ENCODE measurements at regions not wholly inside any gene's neighbourhood (a gene's known extent, or its start where the extent isn't known, plus 50 kb on each side); places are given as distances from the start of the nearest gene placed in this dataset.

DNA sequence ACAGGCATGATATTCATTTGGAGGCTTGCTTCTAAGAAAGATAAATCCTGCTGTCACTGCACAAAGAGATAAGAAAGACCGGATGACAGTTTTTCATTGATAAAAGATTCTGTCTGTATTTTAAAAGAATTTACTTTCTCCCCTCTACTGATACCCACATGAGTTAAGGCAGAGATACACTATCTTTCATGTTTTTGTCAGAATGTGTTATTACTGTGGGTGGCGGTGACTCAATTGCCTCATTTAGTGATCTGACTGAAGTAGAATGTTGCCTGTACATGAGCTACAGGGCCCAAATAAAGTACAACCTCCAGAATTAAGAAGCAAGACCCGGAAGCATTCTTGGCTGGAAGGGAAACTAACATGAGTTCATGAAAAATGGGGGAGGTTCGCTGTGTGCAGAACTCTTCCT lies 480.0 kb downstream of the SLC4A3 start:
- H3K4me1 ChIP-seq (ENCODE audit: insufficient read depth, low read length), result no peaks in the 10 kb centered on the region
- H3K4me2 ChIP-seq (ENCODE audit: insufficient read depth, insufficient read length, low read length), result no peak overlapping the region
- H2BK20ac ChIP-seq (ENCODE audit: low read depth, low read length, poor library complexity, severe bottlenecking), result no peak overlapping the region
- H4K20me1 ChIP-seq (ENCODE audit: control insufficient read depth, insufficient read depth, insufficient read length), result no peaks in the 10 kb centered on the region
- no peak overlapping the region for H2BK12ac ChIP-seq (ENCODE audit: insufficient read length, low read depth, low read length)
- H2BK120ac ChIP-seq (ENCODE audit: low read depth, low read length, poor library complexity, severe bottlenecking), result no peak overlapping the region
- H3K14ac ChIP-seq (ENCODE audit: insufficient read depth, low read length), result no peak overlapping the region
- no peak overlapping the region for H3K27ac ChIP-seq (ENCODE audit: insufficient read length, low read depth, low read length)
- Mint-ChIP-seq H3K9me3 (no peaks in the 10 kb centered on the region), H3K4me1 (no peaks in the 10 kb centered on the region), H3K27ac (no peak overlapping the region), H3K36me3 (ENCODE audit: insufficient read depth in 1 of 3, low read depth in 3 of 3) (no peaks in the 10 kb centered on the region), H3K4me3 (no peak overlapping the region), H3K27me3 (ENCODE audit: low read depth) (no peaks in the 10 kb centered on the region; the same call in 1 of the 2 replicates)
- no CpG with 5 or more reads among the region's 4 CpGs for WGBS (ENCODE audit: extremely low coverage, insufficient read length, low lambda C conversion rate)
- H4K8ac ChIP-seq (replicated peaks; ENCODE audit: insufficient read length, low read depth, low read length), result no peak overlapping the region
- no peak overlapping the region for H3K4ac ChIP-seq (ENCODE audit: low read depth, low read length)
- H3K79me1 ChIP-seq (ENCODE audit: insufficient read depth, low read depth, low read length, poor library complexity, severe bottlenecking), result no peaks in the 10 kb centered on the region
- H3K9me3 ChIP-seq (ENCODE audit: control insufficient read depth, low read depth, low read length), result no peaks in the 10 kb centered on the region
- TF ChIP-seq, protein P1, sequence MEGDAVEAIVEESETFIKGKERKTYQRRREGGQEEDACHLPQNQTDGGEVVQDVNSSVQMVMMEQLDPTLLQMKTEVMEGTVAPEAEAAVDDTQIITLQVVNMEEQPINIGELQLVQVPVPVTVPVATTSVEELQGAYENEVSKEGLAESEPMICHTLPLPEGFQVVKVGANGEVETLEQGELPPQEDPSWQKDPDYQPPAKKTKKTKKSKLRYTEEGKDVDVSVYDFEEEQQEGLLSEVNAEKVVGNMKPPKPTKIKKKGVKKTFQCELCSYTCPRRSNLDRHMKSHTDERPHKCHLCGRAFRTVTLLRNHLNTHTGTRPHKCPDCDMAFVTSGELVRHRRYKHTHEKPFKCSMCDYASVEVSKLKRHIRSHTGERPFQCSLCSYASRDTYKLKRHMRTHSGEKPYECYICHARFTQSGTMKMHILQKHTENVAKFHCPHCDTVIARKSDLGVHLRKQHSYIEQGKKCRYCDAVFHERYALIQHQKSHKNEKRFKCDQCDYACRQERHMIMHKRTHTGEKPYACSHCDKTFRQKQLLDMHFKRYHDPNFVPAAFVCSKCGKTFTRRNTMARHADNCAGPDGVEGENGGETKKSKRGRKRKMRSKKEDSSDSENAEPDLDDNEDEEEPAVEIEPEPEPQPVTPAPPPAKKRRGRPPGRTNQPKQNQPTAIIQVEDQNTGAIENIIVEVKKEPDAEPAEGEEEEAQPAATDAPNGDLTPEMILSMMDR (conservative IDR thresholded peaks at IDR 0.05), result no peak
- no peak overlapping the region for H2AFZ ChIP-seq (ENCODE audit: low read length)
- H2AK5ac ChIP-seq (ENCODE audit: insufficient read length, low read length), result no peak overlapping the region
- H2BK5ac ChIP-seq (ENCODE audit: insufficient read length, low read length), result no peak overlapping the region
- H3K27me3 ChIP-seq (ENCODE audit: insufficient read depth, low read length), result no peaks in the 10 kb centered on the region
- H3K79me2 ChIP-seq (ENCODE audit: insufficient read depth, low read length), result no peaks in the 10 kb centered on the region
- no peak overlapping the region for H4K5ac ChIP-seq (ENCODE audit: insufficient read length, low read depth, low read length)
- DNase-seq, result no peak
- no peaks in the 10 kb centered on the region for H3K23me2 ChIP-seq (ENCODE audit: insufficient read length, low read depth, low read length, poor library complexity, severe bottlenecking)
- no peak overlapping the region for H3K9ac ChIP-seq (ENCODE audit: extremely low read depth, insufficient read length, low read length)
- H3K18ac ChIP-seq (ENCODE audit: insufficient read length, low read depth, low read length), result no peak overlapping the region
- H3K56ac ChIP-seq (ENCODE audit: insufficient read length, low read depth, low read length), result no peak overlapping the region
- no peak overlapping the region for H3T11ph ChIP-seq (ENCODE audit: low read length)
- no peak overlapping the region for H4K91ac ChIP-seq (ENCODE audit: insufficient read length, low read depth, low read length)
- H2BK15ac ChIP-seq (ENCODE audit: low read depth, low read length), result no peak overlapping the region
- H3K23ac ChIP-seq (ENCODE audit: insufficient read length, low read depth, low read length), result no peak overlapping the region
